ENCODE measurements at regions not wholly inside any gene's neighbourhood (a gene's known extent, or its start where the extent isn't known, plus 50 kb on each side); places are given as distances from the start of the nearest gene placed in this dataset.
A peak's percentile ranks its signal among the peaks of the same experiment; 100 is the strongest.

DNA sequence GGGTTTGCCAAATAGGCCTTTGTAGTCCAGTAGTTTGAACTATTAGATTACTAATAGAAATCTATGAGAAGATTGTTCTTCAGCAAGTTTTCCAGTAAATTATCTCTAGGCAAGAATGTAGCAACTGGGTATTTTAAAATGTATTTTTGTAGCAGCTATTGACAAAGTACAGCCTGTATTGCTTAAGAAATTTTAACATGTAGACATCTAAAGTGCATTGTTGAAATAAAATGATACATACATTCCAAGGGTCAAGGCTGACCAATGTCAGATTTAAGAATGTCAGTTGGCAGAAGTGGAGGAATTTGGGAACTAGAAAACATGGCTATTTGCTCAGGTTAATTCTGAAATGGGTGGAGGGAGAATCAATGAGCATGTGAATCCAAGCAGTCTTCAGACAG is 57.5 kb upstream of the ZSWIM6 start:
- H3K4me1 Mint-ChIP-seq = peaks cover 22% of the 10 kb centered on the region
- DNase-seq (no peak), ATAC-seq (no peak)
- H3K4me3 Mint-ChIP-seq = no peak overlapping the region
- no peak overlapping the region for H3K27ac Mint-ChIP-seq
- H3K27me3 Mint-ChIP-seq = no peaks in the 10 kb centered on the region
- no peaks in the 10 kb centered on the region for H3K36me3 Mint-ChIP-seq (ENCODE audit: low read depth)
- no peaks in the 10 kb centered on the region for H3K9me3 Mint-ChIP-seq

DNA sequence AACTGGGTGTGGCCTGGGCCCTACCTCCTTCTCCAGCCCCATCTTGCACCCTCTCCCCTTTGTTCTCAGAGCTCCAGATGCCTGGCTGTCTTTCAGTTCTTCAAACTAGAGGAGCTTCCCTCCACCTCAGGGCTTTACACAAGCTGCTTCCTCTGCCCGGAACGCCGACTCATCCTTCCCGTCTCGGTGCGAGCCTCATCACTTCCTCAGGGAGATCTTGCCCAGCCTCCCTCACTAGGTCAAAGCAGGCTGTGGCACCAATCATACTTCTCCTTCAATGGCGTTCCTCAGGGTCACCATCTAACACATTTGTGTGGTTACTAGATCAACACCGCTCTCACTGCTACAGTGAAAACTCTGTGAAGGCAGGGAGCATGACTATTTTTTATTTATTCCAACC is 56.2 kb upstream of the ZSWIM6 start:
- no peak overlapping the region for H3K4me3 Mint-ChIP-seq
- peak; percentile 34 for ATAC-seq
- H3K27ac Mint-ChIP-seq = peak overlapping the region; percentile 69
- no peaks in the 10 kb centered on the region for H3K36me3 Mint-ChIP-seq (ENCODE audit: low read depth)
- no peaks in the 10 kb centered on the region for H3K27me3 Mint-ChIP-seq
- H3K9me3 Mint-ChIP-seq = no peaks in the 10 kb centered on the region
- H3K4me1 Mint-ChIP-seq = peaks cover 29% of the 10 kb centered on the region
- peak; percentile 36 for DNase-seq

DNA sequence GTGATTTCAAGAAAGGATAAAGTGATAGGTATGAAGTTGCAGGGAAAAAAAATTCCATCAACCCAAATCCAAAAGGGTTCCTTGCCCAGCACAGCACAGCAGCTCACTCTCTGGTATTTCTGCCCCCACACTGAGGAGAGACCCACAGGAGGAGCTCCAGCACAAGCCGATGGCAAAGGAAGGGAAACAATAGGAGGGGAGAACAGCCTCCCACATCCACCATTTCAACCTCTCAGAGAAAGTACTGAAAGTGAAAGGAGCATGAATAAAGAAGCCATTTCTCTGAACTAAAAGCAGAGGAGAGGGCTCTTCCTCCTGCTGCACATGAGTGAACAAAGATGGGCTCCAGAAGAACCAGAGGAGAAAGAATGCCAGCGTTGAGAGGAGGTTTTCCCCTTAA is 54.9 kb upstream of the ZSWIM6 start:
- Mint-ChIP-seq H3K27me3 (no peaks in the 10 kb centered on the region), H3K9me3 (no peaks in the 10 kb centered on the region), H3K36me3 (ENCODE audit: low read depth) (no peaks in the 10 kb centered on the region), H3K4me1 (peaks cover 34% of the 10 kb centered on the region), H3K27ac (peak overlapping the region; percentile 55), H3K4me3 (peak overlapping the region; percentile 61)
- DNase-seq (no peak), ATAC-seq (peak; percentile 45)

DNA sequence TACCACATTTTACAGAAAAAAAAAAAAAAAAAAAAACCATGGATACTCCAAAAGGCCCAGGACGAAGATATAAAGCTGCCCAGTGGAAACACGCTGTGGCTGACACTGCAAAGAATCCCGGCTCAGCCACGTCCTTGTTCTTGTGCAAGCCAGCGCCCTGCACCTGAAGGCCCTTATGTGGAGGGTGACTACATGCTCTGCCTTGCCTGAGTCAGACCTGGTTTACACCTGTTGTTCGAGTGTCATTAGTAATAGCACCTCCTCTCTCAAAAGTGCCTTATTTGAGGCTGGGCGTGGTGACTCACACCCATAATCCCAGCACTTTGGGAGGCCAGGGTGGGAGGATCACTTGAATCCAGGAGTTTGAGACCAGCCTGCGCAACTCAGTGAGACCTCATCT is 54.3 kb upstream of the ZSWIM6 start:
- H3K9me3 Mint-ChIP-seq = no peaks in the 10 kb centered on the region
- DNase-seq (no peak), ATAC-seq (no peak)
- no peaks in the 10 kb centered on the region for H3K27me3 Mint-ChIP-seq
- H3K27ac Mint-ChIP-seq = peak overlapping the region; percentile 55
- peaks cover 34% of the 10 kb centered on the region for H3K4me1 Mint-ChIP-seq
- H3K4me3 Mint-ChIP-seq = no peak overlapping the region
- no peaks in the 10 kb centered on the region for H3K36me3 Mint-ChIP-seq (ENCODE audit: low read depth)

DNA sequence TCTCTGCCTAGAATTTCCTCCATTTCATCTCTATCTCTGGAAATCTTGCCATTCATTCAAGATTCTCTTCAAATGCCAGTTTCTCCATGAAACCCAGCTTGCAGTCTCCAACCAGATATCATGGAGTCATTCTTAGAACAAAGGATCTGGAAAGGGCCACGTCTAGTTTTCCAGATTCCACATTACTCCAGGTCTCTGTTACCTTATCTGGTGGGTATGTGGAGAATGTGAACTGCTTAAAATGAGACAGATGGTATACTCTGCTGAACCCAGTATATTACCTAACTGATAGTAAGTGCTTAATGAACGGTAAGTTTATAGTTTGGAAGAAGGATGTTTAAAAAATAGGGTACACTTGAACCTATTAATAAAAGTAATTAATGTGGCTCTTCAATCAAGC is 52.3 kb upstream of the ZSWIM6 start:
- Mint-ChIP-seq H3K27me3 (no peaks in the 10 kb centered on the region), H3K9me3 (no peaks in the 10 kb centered on the region), H3K27ac (no peak overlapping the region), H3K4me1 (peaks cover 34% of the 10 kb centered on the region), H3K36me3 (ENCODE audit: low read depth) (no peaks in the 10 kb centered on the region), H3K4me3 (no peak overlapping the region)
- no peak for DNase-seq
- ATAC-seq = no peak

DNA sequence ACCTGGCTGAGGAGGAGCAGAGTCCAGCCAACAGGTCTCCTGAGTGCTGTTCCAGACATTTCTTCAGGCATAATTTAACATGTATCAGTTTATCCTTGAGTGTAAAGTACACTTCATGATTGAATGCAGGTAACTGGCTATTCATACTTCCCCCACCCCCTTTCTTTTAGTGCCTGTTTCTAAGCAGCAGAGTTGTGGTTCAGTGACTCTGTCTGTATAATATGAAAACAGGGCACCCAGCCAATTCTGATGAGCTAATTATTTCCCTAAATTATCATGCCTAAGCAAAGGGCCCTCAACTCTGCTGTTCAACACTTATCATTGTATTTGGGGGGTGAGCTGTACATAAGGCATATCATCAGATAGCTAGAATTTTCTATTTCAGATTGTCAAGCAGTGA is 51.9 kb upstream of the ZSWIM6 start:
- Mint-ChIP-seq H3K27me3 (no peaks in the 10 kb centered on the region), H3K4me1 (peaks cover 34% of the 10 kb centered on the region), H3K27ac (no peak overlapping the region), H3K9me3 (no peaks in the 10 kb centered on the region), H3K36me3 (ENCODE audit: low read depth) (no peaks in the 10 kb centered on the region), H3K4me3 (no peak overlapping the region)
- ATAC-seq (peak; percentile 67), DNase-seq (no peak)

DNA sequence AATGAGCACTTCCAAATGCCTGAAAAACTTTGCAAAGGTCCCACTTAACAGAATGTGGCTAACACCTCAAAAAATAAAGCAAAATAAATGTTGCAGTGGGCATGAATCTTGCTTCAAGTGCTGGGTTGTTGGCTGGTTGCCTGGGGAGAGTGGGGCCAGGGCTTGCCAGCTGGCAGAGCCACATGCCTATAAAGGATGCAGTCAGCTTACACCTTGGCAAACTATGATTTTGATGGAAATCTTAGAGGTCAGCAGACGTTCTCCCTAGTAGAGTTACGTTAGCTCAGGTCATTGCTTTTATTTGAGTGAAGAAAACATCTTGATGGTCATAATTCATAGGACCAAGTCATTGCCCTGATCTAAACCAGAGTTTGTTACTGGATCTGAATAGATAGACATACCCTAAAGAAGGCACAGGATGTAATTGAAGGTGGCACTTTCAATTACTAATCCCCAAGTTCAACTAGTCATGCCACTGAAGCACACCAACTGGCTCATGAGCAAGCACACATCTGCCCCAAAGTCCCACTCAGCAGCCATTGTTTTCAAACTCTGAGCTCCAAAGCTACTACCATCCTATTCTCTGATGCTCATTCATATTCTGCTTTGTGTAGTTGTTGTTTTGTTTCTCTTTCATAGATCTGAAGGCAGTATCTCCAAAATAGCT is 51.2 kb upstream of the ZSWIM6 start:
- Mint-ChIP-seq H3K27me3 (no peaks in the 10 kb centered on the region), H3K4me3 (no peak overlapping the region), H3K9me3 (no peaks in the 10 kb centered on the region), H3K4me1 (peaks cover 29% of the 10 kb centered on the region), H3K36me3 (ENCODE audit: low read depth) (no peaks in the 10 kb centered on the region), H3K27ac (peak overlapping the region; percentile 4)
- DNase-seq = no peak
- no peak for ATAC-seq

DNA sequence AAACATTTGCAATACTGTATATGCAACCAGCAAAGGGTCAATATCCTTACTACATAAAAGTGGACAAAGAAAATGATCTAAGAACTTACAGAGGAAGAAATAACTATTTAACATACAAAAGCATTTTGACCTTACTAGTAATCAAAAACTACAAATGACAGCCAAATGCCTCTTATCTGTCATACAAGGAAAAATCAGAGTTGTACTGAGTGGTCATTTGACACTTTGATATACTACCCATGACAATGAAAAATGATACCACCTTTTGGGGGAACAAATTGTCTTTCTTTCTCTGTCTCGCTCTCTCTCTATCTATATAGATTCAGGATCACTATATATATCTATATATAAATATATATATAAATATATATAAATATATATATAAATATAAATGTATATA is 50.4 kb upstream of the ZSWIM6 start:
- ATAC-seq (no peak), DNase-seq (no peak)
- Mint-ChIP-seq H3K9me3 (no peaks in the 10 kb centered on the region), H3K36me3 (ENCODE audit: low read depth) (no peaks in the 10 kb centered on the region), H3K4me1 (peaks cover 25% of the 10 kb centered on the region), H3K4me3 (no peak overlapping the region), H3K27me3 (no peaks in the 10 kb centered on the region), H3K27ac (no peak overlapping the region)
